ENCODE measurements at regions not wholly inside any gene's neighbourhood (a gene's known extent, or its start where the extent isn't known, plus 50 kb on each side); places are given as distances from the start of the nearest gene placed in this dataset.

DNA sequence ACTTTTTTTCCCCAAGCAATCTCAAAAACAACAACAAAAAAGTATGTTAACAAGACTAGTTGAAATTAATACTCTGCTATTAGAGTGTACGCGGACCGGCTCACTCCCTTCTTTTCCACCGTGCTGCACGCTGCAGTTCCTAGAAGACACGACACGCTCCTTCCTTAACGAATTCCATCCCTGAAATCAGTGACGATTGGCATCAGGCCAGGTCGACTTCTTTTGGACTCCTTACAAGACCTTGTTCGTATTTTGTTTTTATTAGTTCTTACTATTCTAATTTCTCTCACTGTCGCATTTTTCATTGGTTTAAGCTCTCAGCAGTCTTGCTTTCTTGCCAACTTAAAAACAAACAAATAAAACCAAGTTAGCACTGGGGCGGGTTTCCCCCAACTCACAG is 175.8 kb upstream of the PITX2 start:
- Histone ChIP-seq H3K9ac (ENCODE audit: insufficient read length) (no peak overlapping the region), H3K9me3 (ENCODE audit: low read depth, low read length) (no peaks in the 10 kb centered on the region), H3K36me3 (ENCODE audit: insufficient read depth, low read length) (no peaks in the 10 kb centered on the region), H3K27ac (peak overlapping the region; percentile 38; the same call in 1 of the 2 replicates), H3K4me3 (peak overlapping the region; percentile 58)
- TF ChIP-seq FOXP2 (optimal IDR thresholded peaks at IDR 0.05; ENCODE audit: control extremely low read depth, extremely low read length, insufficient read depth) (peak; percentile 84), POLR2AphosphoS5 (IDR thresholded peaks at IDR 0.05; ENCODE audit: borderline replicate concordance, low read depth, low read length) (no peak)
- peak; percentile 37 for DNase-seq (ENCODE audit: low read depth, low spot score)

DNA sequence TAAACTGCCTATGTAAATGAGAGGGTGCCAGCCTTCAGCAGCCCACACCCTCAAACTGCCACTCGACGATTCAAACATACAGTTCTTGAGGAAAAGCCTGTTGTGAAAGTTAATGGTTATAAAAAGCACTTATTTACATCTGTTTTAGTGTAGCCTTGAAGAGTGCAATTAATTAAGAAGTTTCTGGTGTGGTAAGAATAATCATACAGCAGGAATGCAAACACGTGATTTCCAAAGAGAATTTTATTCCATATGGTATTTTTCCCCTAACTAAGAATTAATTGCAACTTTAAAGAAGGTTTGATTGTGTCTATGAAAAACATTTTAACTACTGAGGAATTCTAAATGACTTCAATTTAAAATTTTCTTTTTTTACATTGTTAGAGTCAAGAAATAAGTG is 176.3 kb upstream of the PITX2 start:
- Histone ChIP-seq H3K36me3 (ENCODE audit: insufficient read depth, low read length) (no peaks in the 10 kb centered on the region), H3K27ac (peak overlapping the region; percentile 38; the same call in 1 of the 2 replicates), H3K9me3 (ENCODE audit: low read depth, low read length) (no peaks in the 10 kb centered on the region), H3K4me3 (peak overlapping the region; percentile 58), H3K9ac (ENCODE audit: insufficient read length) (no peak overlapping the region)
- DNase-seq (ENCODE audit: low read depth, low spot score), result no peak
- TF ChIP-seq EZH2 (IDR thresholded peaks at IDR 0.05) (no peak), POLR2AphosphoS5 (IDR thresholded peaks at IDR 0.05; ENCODE audit: borderline replicate concordance, low read depth, low read length) (no peak)

DNA sequence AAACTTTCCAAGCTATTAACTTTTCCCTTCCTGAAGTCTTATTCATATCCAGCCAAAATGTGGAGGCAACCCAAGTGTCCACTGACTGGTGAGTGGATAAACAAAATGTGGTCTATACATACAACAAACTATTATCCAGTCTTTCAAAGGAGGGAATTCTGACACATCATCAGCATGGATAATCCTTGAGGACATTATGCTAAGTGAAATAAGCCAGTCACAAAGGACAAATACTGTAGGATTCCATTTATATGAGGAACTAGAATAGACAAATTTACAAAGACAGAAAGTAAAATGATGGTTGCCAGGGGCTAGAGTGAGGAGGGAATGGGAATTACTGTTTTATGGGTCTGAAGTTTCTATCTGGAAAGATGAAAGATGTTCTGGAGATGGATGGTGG is 178.7 kb upstream of the PITX2 start:
- DNase-seq (ENCODE audit: low read depth, low spot score), result no peak
- Histone ChIP-seq H3K36me3 (ENCODE audit: insufficient read depth, low read length) (no peaks in the 10 kb centered on the region), H3K9me3 (ENCODE audit: low read depth, low read length) (no peaks in the 10 kb centered on the region), H3K4me3 (no peak overlapping the region), H3K27ac (no peak overlapping the region), H3K9ac (ENCODE audit: insufficient read length) (no peak overlapping the region)
- no peak for TF ChIP-seq EZH2 (IDR thresholded peaks at IDR 0.05)

DNA sequence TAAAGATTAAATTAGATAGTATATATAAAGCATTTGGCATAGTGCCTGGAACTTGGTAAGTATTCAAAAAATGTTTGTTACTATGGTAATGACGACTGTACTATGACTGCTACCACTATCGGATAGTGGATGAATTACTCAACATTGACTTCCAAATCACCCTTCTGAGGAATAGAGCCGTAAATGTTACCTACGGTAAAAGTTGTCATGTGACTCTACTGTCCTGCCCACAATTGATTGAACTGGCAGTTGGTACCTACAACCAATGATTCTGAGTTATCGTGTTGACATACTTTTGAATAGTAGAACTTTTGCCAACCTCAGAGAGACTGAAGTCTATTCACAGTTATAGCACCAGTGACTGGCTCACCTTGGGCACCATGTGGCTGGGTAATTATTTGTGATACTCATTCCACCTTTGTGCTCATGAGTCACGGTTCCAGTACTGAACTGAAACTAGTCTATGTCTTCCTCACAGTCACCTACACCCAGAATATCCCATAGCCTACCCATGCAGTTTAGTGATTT is 185.5 kb upstream of the PITX2 start:
- no peaks in the 10 kb centered on the region for H3K36me3 ChIP-seq (ENCODE audit: insufficient read depth, low read length)
- H3K4me3 ChIP-seq, result no peak overlapping the region
- H3K9ac ChIP-seq (ENCODE audit: insufficient read length), result no peak overlapping the region
- no peak overlapping the region for H3K27ac ChIP-seq
- no peaks in the 10 kb centered on the region for H3K9me3 ChIP-seq (ENCODE audit: low read depth, low read length)
- no peak for TF ChIP-seq FOXP2 (optimal IDR thresholded peaks at IDR 0.05; ENCODE audit: control extremely low read depth, extremely low read length, insufficient read depth)
- no peak for TF ChIP-seq POLR2AphosphoS5 (IDR thresholded peaks at IDR 0.05; ENCODE audit: borderline replicate concordance, low read depth, low read length)
- DNase-seq (ENCODE audit: low read depth, low spot score), result no peak

DNA sequence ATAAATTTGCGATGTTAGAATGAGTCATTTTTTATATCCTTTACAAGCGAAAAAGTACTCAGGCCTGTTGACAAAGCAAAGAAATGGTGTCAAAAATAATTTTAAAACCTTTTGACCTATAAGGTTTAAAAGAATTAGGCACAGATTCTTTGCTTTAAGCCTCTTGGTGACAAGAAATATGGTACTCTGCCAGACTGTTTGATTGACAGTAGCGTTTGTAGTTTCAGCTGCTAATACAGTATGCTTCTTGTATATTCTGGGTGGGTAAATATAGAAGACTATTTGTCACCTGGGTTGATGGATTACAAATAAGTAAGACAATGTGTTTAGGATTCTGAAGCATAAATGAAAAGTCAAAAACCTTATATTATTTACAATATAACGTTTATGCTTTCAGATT is 193.1 kb upstream of the PITX2 start:
- no peaks in the 10 kb centered on the region for H3K9me3 ChIP-seq (ENCODE audit: low read depth, low read length)
- DNase-seq (ENCODE audit: low read depth, low spot score), result no peak
- no peak overlapping the region for H3K27ac ChIP-seq
- no peaks in the 10 kb centered on the region for H3K36me3 ChIP-seq (ENCODE audit: insufficient read depth, low read length)
- H3K4me3 ChIP-seq, result no peak overlapping the region
- H3K9ac ChIP-seq (ENCODE audit: insufficient read length), result no peak overlapping the region
- TF ChIP-seq EZH2 (IDR thresholded peaks at IDR 0.05), result no peak
- TF ChIP-seq POLR2AphosphoS5 (IDR thresholded peaks at IDR 0.05; ENCODE audit: borderline replicate concordance, low read depth, low read length), result no peak
- no peak for TF ChIP-seq FOXP2 (optimal IDR thresholded peaks at IDR 0.05; ENCODE audit: control extremely low read depth, extremely low read length, insufficient read depth)

- Histone ChIP-seq H3K9me3 (ENCODE audit: low read depth, low read length) (no peaks in the 10 kb centered on the region), H3K9ac (ENCODE audit: insufficient read length) (no peak overlapping the region), H3K27ac (no peak overlapping the region), H3K4me3 (no peak overlapping the region), H3K36me3 (ENCODE audit: insufficient read depth, low read length) (no peaks in the 10 kb centered on the region)
- TF ChIP-seq POLR2AphosphoS5 (IDR thresholded peaks at IDR 0.05; ENCODE audit: borderline replicate concordance, low read depth, low read length) (no peak), FOXP2 (optimal IDR thresholded peaks at IDR 0.05; ENCODE audit: control extremely low read depth, extremely low read length, insufficient read depth) (no peak), EZH2 (IDR thresholded peaks at IDR 0.05) (no peak)
- DNase-seq (ENCODE audit: low read depth, low spot score), result no peak
Observed at GRCh38 chr4:110816367-110816766, 193.5 kb upstream of the PITX2 start.

- no peak for DNase-seq (ENCODE audit: low read depth, low spot score)
- TF ChIP-seq EZH2 (IDR thresholded peaks at IDR 0.05) (no peak), FOXP2 (optimal IDR thresholded peaks at IDR 0.05; ENCODE audit: control extremely low read depth, extremely low read length, insufficient read depth) (no peak), POLR2AphosphoS5 (IDR thresholded peaks at IDR 0.05; ENCODE audit: borderline replicate concordance, low read depth, low read length) (no peak)
- H3K9ac ChIP-seq (ENCODE audit: insufficient read length), result no peak overlapping the region
- no peaks in the 10 kb centered on the region for H3K9me3 ChIP-seq (ENCODE audit: low read depth, low read length)
- H3K27ac ChIP-seq, result no peak overlapping the region
- no peaks in the 10 kb centered on the region for H3K36me3 ChIP-seq (ENCODE audit: insufficient read depth, low read length)
- H3K4me3 ChIP-seq, result no peak overlapping the region
Observed at GRCh38 chr4:110821186-110821585, 198.3 kb upstream of the PITX2 start.

- no peaks in the 10 kb centered on the region for H3K9me3 ChIP-seq (ENCODE audit: low read depth, low read length)
- DNase-seq (ENCODE audit: low read depth, low spot score), result no peak
Observed at GRCh38 chr4:110823251-110823650, 200.4 kb upstream of the PITX2 start.

DNA sequence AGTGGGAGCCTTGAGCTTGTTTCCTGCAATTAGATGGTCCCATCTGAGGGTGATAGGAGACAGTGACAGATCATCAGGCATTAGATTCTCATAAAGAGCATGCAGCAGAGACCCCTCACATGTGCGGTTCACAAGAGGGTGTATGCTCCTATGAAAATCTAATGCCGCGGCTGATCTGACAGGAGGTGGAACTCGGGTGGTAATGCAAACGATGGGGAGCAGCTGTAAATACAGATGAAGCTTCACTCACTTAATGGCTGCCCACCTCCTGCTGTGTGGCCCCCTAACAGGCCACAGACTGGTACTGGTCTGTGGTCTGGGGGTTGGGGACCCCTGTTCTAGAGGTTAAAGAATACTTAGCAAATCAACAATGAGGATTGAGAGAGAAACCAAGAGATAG is 201.5 kb upstream of the PITX2 start:
- DNase-seq (ENCODE audit: low read depth, low spot score), result no peak
- no peak overlapping the region for H3K4me3 ChIP-seq
- H3K27ac ChIP-seq, result no peak overlapping the region
- TF ChIP-seq POLR2AphosphoS5 (IDR thresholded peaks at IDR 0.05; ENCODE audit: borderline replicate concordance, low read depth, low read length) (no peak), EZH2 (IDR thresholded peaks at IDR 0.05) (no peak), FOXP2 (optimal IDR thresholded peaks at IDR 0.05; ENCODE audit: control extremely low read depth, extremely low read length, insufficient read depth) (no peak)
- H3K9ac ChIP-seq (ENCODE audit: insufficient read length), result no peak overlapping the region
- no peaks in the 10 kb centered on the region for H3K9me3 ChIP-seq (ENCODE audit: low read depth, low read length)
- H3K36me3 ChIP-seq (ENCODE audit: insufficient read depth, low read length), result no peaks in the 10 kb centered on the region

More at GRCh38 chr4:110823251-110823650, 200.4 kb upstream of the PITX2 start:
- H3K4me3 ChIP-seq, result no peak overlapping the region
- TF ChIP-seq EZH2 (IDR thresholded peaks at IDR 0.05) (no peak), FOXP2 (optimal IDR thresholded peaks at IDR 0.05; ENCODE audit: control extremely low read depth, extremely low read length, insufficient read depth) (no peak), POLR2AphosphoS5 (IDR thresholded peaks at IDR 0.05; ENCODE audit: borderline replicate concordance, low read depth, low read length) (no peak)
- no peak overlapping the region for H3K9ac ChIP-seq (ENCODE audit: insufficient read length)
- H3K36me3 ChIP-seq (ENCODE audit: insufficient read depth, low read length), result no peaks in the 10 kb centered on the region
- no peak overlapping the region for H3K27ac ChIP-seq

All from SK-N-MC (cell line).